C4-2B (cell line): ENCODE measurements at regions not wholly inside any gene's neighbourhood (a gene's known extent, or its start where the extent isn't known, plus 50 kb on each side); places are given as distances from the start of the nearest gene placed in this dataset.

Experiments used
- ZFX ChIP-seq: fragments of 450-650 bp; IDR thresholded peaks from 2 replicates; pipeline ENCODE4 v1.6.1; 2017
- TF ChIP-seq, protein P1 (sequence below): fragments of 450-650 bp; conservative IDR thresholded peaks from 2 replicates; pipeline ENCODE4 v1.5.1; 2017; ENCODE audit warnings: mild to moderate bottlenecking

GRCh38 chr15:46723308-46723707 lies 994.0 kb upstream of the SEMA6D start:
- TF ChIP-seq, protein P1, sequence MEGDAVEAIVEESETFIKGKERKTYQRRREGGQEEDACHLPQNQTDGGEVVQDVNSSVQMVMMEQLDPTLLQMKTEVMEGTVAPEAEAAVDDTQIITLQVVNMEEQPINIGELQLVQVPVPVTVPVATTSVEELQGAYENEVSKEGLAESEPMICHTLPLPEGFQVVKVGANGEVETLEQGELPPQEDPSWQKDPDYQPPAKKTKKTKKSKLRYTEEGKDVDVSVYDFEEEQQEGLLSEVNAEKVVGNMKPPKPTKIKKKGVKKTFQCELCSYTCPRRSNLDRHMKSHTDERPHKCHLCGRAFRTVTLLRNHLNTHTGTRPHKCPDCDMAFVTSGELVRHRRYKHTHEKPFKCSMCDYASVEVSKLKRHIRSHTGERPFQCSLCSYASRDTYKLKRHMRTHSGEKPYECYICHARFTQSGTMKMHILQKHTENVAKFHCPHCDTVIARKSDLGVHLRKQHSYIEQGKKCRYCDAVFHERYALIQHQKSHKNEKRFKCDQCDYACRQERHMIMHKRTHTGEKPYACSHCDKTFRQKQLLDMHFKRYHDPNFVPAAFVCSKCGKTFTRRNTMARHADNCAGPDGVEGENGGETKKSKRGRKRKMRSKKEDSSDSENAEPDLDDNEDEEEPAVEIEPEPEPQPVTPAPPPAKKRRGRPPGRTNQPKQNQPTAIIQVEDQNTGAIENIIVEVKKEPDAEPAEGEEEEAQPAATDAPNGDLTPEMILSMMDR: no peak
- no peak for TF ChIP-seq ZFX
